ENCODE measurements at regions not wholly inside any gene's neighbourhood (a gene's known extent, or its start where the extent isn't known, plus 50 kb on each side); places are given as distances from the start of the nearest gene placed in this dataset.
A peak's percentile ranks its signal among the peaks of the same experiment; 100 is the strongest.

- peak; percentile 58 for DNase-seq
Measured at GRCh38 chr4:187415231-187415630, 580.3 kb upstream of the ZFP42 start.

- DNase-seq, result no peak
Measured at GRCh38 chr4:187416216-187416615, 579.4 kb upstream of the ZFP42 start.

GRCh38 chr4:187417721-187418120 is 577.9 kb upstream of the ZFP42 start:
- DNase-seq, result no peak

GRCh38 chr4:187422655-187423054 is 572.9 kb upstream of the ZFP42 start:
- no peak for DNase-seq

GRCh38 chr4:187424636-187425035 is 570.9 kb upstream of the ZFP42 start:
- no peak for DNase-seq

GRCh38 chr4:187426511-187426910 is 569.1 kb upstream of the ZFP42 start:
- no peak for DNase-seq

GRCh38 chr4:187432310-187432709 is 563.3 kb upstream of the ZFP42 start:
- no peak for DNase-seq

- DNase-seq, result no peak
Measured at GRCh38 chr4:187433141-187433540, 562.4 kb upstream of the ZFP42 start.

GRCh38 chr4:187436251-187436650 is 559.3 kb upstream of the ZFP42 start:
- no peak for DNase-seq

- no peak for DNase-seq
Measured at GRCh38 chr4:187444061-187444460, 551.5 kb upstream of the ZFP42 start.

GRCh38 chr4:187449702-187450101 is 545.9 kb upstream of the ZFP42 start:
- DNase-seq, result no peak

GRCh38 chr4:187451776-187452175 is 543.8 kb upstream of the ZFP42 start:
- no peak for DNase-seq

GRCh38 chr4:187460016-187460415 is 535.6 kb upstream of the ZFP42 start:
- DNase-seq, result no peak

GRCh38 chr4:187464573-187464972 is 531.0 kb upstream of the ZFP42 start:
- no peak for DNase-seq

GRCh38 chr4:187467224-187467623 is 528.3 kb upstream of the ZFP42 start:
- DNase-seq, result no peak

- DNase-seq, result no peak
Measured at GRCh38 chr4:187469627-187470026, 525.9 kb upstream of the ZFP42 start.

- DNase-seq, result no peak
Measured at GRCh38 chr4:187470061-187470460, 525.5 kb upstream of the ZFP42 start.

GRCh38 chr4:187474238-187474637 is 521.3 kb upstream of the ZFP42 start:
- DNase-seq, result no peak

- DNase-seq, result no peak
Measured at GRCh38 chr4:187475901-187476300, 519.7 kb upstream of the ZFP42 start.

GRCh38 chr4:187477224-187477623 is 518.3 kb upstream of the ZFP42 start:
- no peak for DNase-seq

- DNase-seq, result no peak
Measured at GRCh38 chr4:187478292-187479140, 517.1 kb upstream of the ZFP42 start.

- DNase-seq, result no peak
Measured at GRCh38 chr4:187479511-187479910, 516.1 kb upstream of the ZFP42 start.

GRCh38 chr4:187480146-187481145 is 515.1 kb upstream of the ZFP42 start:
- DNase-seq, result no peak

Data from muscle of arm (tissue), 1 donor.